ENCODE measurements at regions not wholly inside any gene's neighbourhood (a gene's known extent, or its start where the extent isn't known, plus 50 kb on each side); places are given as distances from the start of the nearest gene placed in this dataset.

DNA sequence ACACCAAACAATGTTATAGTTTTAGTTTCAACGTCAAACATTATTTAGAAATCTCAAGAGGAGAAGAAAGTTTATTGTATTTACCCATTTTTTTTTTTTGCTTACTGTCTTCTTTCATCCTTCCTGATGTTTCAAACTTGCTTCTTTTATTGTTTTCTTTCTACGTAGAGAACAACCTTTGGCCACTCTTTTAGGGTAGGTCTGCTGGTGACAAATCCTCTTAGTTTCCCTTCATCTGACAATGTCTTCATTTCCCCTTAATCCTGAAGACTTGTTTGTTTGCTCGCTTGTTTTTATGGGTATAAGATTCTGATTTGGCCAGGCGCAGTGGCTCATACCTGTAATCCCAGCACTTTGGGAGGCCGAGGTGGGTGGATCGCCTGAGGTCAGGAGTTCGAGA is 89.1 kb downstream of the RHOU start:
- H3K4me3 Mint-ChIP-seq = no peak overlapping the region
- TF ChIP-seq, protein P1, sequence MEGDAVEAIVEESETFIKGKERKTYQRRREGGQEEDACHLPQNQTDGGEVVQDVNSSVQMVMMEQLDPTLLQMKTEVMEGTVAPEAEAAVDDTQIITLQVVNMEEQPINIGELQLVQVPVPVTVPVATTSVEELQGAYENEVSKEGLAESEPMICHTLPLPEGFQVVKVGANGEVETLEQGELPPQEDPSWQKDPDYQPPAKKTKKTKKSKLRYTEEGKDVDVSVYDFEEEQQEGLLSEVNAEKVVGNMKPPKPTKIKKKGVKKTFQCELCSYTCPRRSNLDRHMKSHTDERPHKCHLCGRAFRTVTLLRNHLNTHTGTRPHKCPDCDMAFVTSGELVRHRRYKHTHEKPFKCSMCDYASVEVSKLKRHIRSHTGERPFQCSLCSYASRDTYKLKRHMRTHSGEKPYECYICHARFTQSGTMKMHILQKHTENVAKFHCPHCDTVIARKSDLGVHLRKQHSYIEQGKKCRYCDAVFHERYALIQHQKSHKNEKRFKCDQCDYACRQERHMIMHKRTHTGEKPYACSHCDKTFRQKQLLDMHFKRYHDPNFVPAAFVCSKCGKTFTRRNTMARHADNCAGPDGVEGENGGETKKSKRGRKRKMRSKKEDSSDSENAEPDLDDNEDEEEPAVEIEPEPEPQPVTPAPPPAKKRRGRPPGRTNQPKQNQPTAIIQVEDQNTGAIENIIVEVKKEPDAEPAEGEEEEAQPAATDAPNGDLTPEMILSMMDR (IDR thresholded peaks at IDR 0.05) = no peak
- peaks cover 7% of the 10 kb centered on the region for H3K4me1 Mint-ChIP-seq
- DNase-seq (no peak), ATAC-seq (ENCODE audit: low read depth) (no peak)
- CTCF ChIA-PET = no interaction called here
- H3K27me3 Mint-ChIP-seq = peaks cover 13% of the 10 kb centered on the region
- H3K27ac Mint-ChIP-seq = no peak overlapping the region
- POLR2A ChIA-PET = no interaction called here
- peaks cover 2% of the 10 kb centered on the region for H3K9me3 Mint-ChIP-seq
- intact Hi-C loops (cut with micrococcal nuclease) = no loop called here
- no peaks in the 10 kb centered on the region for H3K36me3 Mint-ChIP-seq (ENCODE audit: low read depth)

DNA sequence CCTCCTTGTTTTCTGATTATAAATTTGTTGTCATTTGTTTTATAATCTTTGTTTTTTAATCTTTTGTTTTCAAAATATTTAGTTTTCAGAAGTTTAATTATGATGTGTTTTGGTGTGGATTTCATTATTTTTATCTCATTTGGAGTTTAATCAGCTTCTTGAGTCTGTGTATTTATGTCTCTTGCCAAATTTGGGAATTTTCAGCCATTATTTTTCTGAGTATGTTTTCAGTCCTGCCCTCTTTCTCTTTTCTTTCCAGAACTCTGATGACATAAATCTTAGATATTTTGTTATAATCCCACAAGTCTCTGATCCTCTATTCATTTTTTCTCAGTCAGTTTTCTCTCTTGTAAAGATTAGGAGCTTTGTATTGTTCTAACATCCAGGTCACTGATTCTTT is 89.8 kb downstream of the RHOU start:
- DNase-seq (no peak), ATAC-seq (ENCODE audit: low read depth) (no peak)
- intact Hi-C loops (cut with micrococcal nuclease) = no loop called here
- peaks cover 7% of the 10 kb centered on the region for H3K4me1 Mint-ChIP-seq
- CTCF ChIA-PET = no interaction called here
- no peaks in the 10 kb centered on the region for H3K36me3 Mint-ChIP-seq (ENCODE audit: low read depth)
- peaks cover 13% of the 10 kb centered on the region for H3K27me3 Mint-ChIP-seq
- TF ChIP-seq, protein P1 (IDR thresholded peaks at IDR 0.05) = no peak
- no peak overlapping the region for H3K27ac Mint-ChIP-seq
- no peak overlapping the region for H3K4me3 Mint-ChIP-seq
- H3K9me3 Mint-ChIP-seq = no peaks in the 10 kb centered on the region
- POLR2A ChIA-PET = no interaction called here

- Mint-ChIP-seq H3K9me3 (no peaks in the 10 kb centered on the region), H3K4me3 (no peak overlapping the region), H3K27me3 (peaks cover 13% of the 10 kb centered on the region), H3K4me1 (peaks cover 7% of the 10 kb centered on the region), H3K36me3 (ENCODE audit: low read depth) (no peaks in the 10 kb centered on the region), H3K27ac (no peak overlapping the region)
- ChIA-PET CTCF (no interaction called here), POLR2A (interaction anchor here (0.6 kb wide), 1 partner anchor 734 kb away, joined by 3 read pairs; no protein-coding TSS in a partner anchor)
- no peak for ATAC-seq (ENCODE audit: low read depth)
- intact Hi-C loops (cut with micrococcal nuclease) = no loop called here
- TF ChIP-seq, protein P1 (IDR thresholded peaks at IDR 0.05) = no peak
- DNase-seq = no peak
Measured at GRCh38 chr1:228825840-228826484, 90.7 kb downstream of the RHOU start.

DNA sequence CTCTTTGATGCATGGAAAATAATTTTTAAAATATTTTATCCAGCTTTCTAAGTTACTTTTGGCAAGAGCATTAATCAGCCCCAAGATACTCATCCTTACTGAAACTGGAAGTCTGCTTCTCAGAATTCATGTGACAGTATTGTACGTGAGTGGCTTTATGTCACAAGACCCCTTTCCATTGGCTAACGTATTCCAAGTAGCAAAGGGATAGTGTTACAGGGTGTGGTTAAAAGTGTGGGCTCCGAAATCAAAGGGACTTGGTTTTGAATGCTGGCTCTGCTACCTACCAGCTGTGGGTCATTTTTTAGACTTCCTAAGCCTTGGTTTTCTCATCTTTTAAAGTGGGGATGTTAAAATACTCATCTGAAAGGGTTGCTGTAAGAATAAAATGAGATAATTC is 91.7 kb downstream of the RHOU start:
- Mint-ChIP-seq H3K27me3 (peaks cover 14% of the 10 kb centered on the region), H3K36me3 (ENCODE audit: low read depth) (no peaks in the 10 kb centered on the region), H3K27ac (no peak overlapping the region), H3K4me3 (no peak overlapping the region), H3K9me3 (no peaks in the 10 kb centered on the region), H3K4me1 (peaks cover 9% of the 10 kb centered on the region)
- ATAC-seq (ENCODE audit: low read depth) = no peak
- POLR2A ChIA-PET = no interaction called here
- intact Hi-C loops (cut with micrococcal nuclease) = no loop called here
- TF ChIP-seq, protein P1 (IDR thresholded peaks at IDR 0.05) = no peak
- CTCF ChIA-PET = no interaction called here
- DNase-seq = no peak

DNA sequence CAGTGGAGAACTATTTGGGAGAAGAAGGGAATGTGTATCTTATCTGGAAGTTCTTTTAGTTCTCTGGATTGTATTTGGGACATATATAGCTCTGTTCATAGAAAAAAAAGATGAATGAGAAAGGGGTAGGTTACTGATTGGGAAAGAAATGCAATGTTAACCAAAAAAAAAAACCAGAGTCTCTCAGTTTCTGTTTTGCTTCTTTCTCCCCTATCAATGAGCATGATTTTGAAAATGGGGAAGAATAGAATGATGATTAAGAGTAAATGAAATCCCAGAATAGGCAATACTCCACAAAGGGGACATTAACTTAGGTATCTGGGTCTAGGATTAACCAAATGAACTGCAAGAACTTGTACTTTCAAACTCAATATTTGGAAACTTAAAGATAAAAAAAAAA is 92.9 kb downstream of the RHOU start:
- Mint-ChIP-seq H3K4me3 (no peak overlapping the region), H3K27ac (no peak overlapping the region), H3K36me3 (ENCODE audit: low read depth) (no peaks in the 10 kb centered on the region), H3K9me3 (no peaks in the 10 kb centered on the region), H3K4me1 (peaks cover 9% of the 10 kb centered on the region), H3K27me3 (peaks cover 14% of the 10 kb centered on the region)
- intact Hi-C loops (cut with micrococcal nuclease) = no loop called here
- TF ChIP-seq, protein P1 (IDR thresholded peaks at IDR 0.05) = no peak
- ChIA-PET CTCF (no interaction called here), POLR2A (no interaction called here)
- DNase-seq (no peak), ATAC-seq (ENCODE audit: low read depth) (no peak)

All from activated B cell treated with CpG ODN at 0.5 μM for 24 hours (primary cell).